ENCODE measurements at regions not wholly inside any gene's neighbourhood (a gene's known extent, or its start where the extent isn't known, plus 50 kb on each side); places are given as distances from the start of the nearest gene placed in this dataset.
"Not testable (repeated sequence)": the region's sequence is repeated elsewhere in the genome, so short reads cannot be mapped to it uniquely, and the experiment has no call there.

GRCh38 chr7:81152925-81153324, 234.1 kb upstream of the SEMA3C start:
- not testable (repeated sequence) for H3K27ac Mint-ChIP-seq; H3K4me1 Mint-ChIP-seq; H3K4me3 Mint-ChIP-seq; H3K4me3 ChIP-seq (ENCODE audit: low read depth, low read length); H3K27ac ChIP-seq (ENCODE audit: insufficient read depth, low read length, poor library complexity, severe bottlenecking); H3K36me3 ChIP-seq (ENCODE audit: control insufficient read depth, insufficient read depth, low read length); H3K27me3 ChIP-seq (ENCODE audit: control insufficient read depth, insufficient read depth, low read length); ATAC-seq (ENCODE audit: low read depth in 2 of 2); H3K4me1 ChIP-seq (ENCODE audit: control insufficient read depth, insufficient read depth, low read length, poor library complexity, severe bottlenecking); H3K9me3 ChIP-seq (ENCODE audit: control insufficient read depth in 2 of 2, low read length in 2 of 2); DNase-seq; H3K27me3 Mint-ChIP-seq; H3K36me3 Mint-ChIP-seq
- peaks cover 1 to 26% (median 10%) of the 10 kb centered on the region in 7 donors for H3K9me3 Mint-ChIP-seq

- ATAC-seq (ENCODE audit: low read depth in 2 of 2), result peak in 1 of 2 donors; percentile 24
- H3K9me3 Mint-ChIP-seq, result peaks cover 1 to 32% (median 8%) of the 10 kb centered on the region in 7 donors
- Histone ChIP-seq H3K4me1 (ENCODE audit: control insufficient read depth, insufficient read depth, low read length, poor library complexity, severe bottlenecking) (no peaks in the 10 kb centered on the region), H3K27me3 (ENCODE audit: control insufficient read depth, insufficient read depth, low read length) (no peaks in the 10 kb centered on the region), H3K9me3 (ENCODE audit: control insufficient read depth in 2 of 2, low read length in 2 of 2) (peaks cover 1 to 7% of the 10 kb centered on the region in 2 experiments), H3K4me3 (ENCODE audit: low read depth, low read length) (no peak overlapping the region), H3K36me3 (ENCODE audit: control insufficient read depth, insufficient read depth, low read length) (no peaks in the 10 kb centered on the region), H3K27ac (ENCODE audit: insufficient read depth, low read length, poor library complexity, severe bottlenecking) (no peak overlapping the region)
- H3K4me1 Mint-ChIP-seq, result no peaks in the 10 kb centered on the region
- no peak for DNase-seq
- H3K36me3 Mint-ChIP-seq, result no peaks in the 10 kb centered on the region
- no peak overlapping the region for H3K4me3 Mint-ChIP-seq
- no peak overlapping the region for H3K27ac Mint-ChIP-seq
- H3K27me3 Mint-ChIP-seq, result no peaks in the 10 kb centered on the region
These were observed 232.1 kb upstream of the SEMA3C start for GRCh38 chr7:81150951-81151361.

- no peaks in the 10 kb centered on the region for H3K4me1 Mint-ChIP-seq
- no peaks in the 10 kb centered on the region for H3K36me3 Mint-ChIP-seq
- H3K9me3 ChIP-seq (ENCODE audit: control insufficient read depth in 2 of 2, low read length in 2 of 2), result peaks cover 1 to 12% of the 10 kb centered on the region in 2 experiments
- H3K27me3 Mint-ChIP-seq, result no peaks in the 10 kb centered on the region
- ATAC-seq (ENCODE audit: low read depth in 2 of 2) (no peak), DNase-seq (no peak)
- no peaks in the 10 kb centered on the region for H3K4me1 ChIP-seq (ENCODE audit: control insufficient read depth, insufficient read depth, low read length, poor library complexity, severe bottlenecking)
- H3K4me3 ChIP-seq (ENCODE audit: low read depth, low read length), result no peak overlapping the region
- no peak overlapping the region for H3K27ac ChIP-seq (ENCODE audit: insufficient read depth, low read length, poor library complexity, severe bottlenecking)
- H3K9me3 Mint-ChIP-seq, result peaks cover 0 to 35% (median 9%) of the 10 kb centered on the region in 7 donors
- H3K27ac Mint-ChIP-seq, result no peak overlapping the region
- no peak overlapping the region for H3K4me3 Mint-ChIP-seq
- no peaks in the 10 kb centered on the region for H3K27me3 ChIP-seq (ENCODE audit: control insufficient read depth, insufficient read depth, low read length)
- no peaks in the 10 kb centered on the region for H3K36me3 ChIP-seq (ENCODE audit: control insufficient read depth, insufficient read depth, low read length)
These were observed 225.0 kb upstream of the SEMA3C start for GRCh38 chr7:81143856-81144255.

GRCh38 chr7:81141257-81142205, 222.7 kb upstream of the SEMA3C start:
- not testable (repeated sequence) for H3K27me3 Mint-ChIP-seq; H3K4me3 ChIP-seq (ENCODE audit: low read depth, low read length); H3K27me3 ChIP-seq (ENCODE audit: control insufficient read depth, insufficient read depth, low read length); H3K36me3 Mint-ChIP-seq; H3K4me1 Mint-ChIP-seq; H3K27ac ChIP-seq (ENCODE audit: insufficient read depth, low read length, poor library complexity, severe bottlenecking); H3K4me1 ChIP-seq (ENCODE audit: control insufficient read depth, insufficient read depth, low read length, poor library complexity, severe bottlenecking); ATAC-seq (ENCODE audit: low read depth in 2 of 2); H3K36me3 ChIP-seq (ENCODE audit: control insufficient read depth, insufficient read depth, low read length); H3K4me3 Mint-ChIP-seq; DNase-seq
- peaks cover 0 to 12% of the 10 kb centered on the region in 2 experiments for H3K9me3 ChIP-seq (ENCODE audit: control insufficient read depth in 2 of 2, low read length in 2 of 2)
- Mint-ChIP-seq H3K27ac (peak overlapping the region in 1 of 3 donors; percentile 44), H3K9me3 (peaks cover 0 to 32% (median 11%) of the 10 kb centered on the region in 7 donors)

- Mint-ChIP-seq H3K4me1 (no peaks in the 10 kb centered on the region), H3K9me3 (peaks cover 0 to 25% (median 11%) of the 10 kb centered on the region in 7 donors), H3K4me3 (no peak overlapping the region), H3K27ac (no peak overlapping the region), H3K36me3 (no peaks in the 10 kb centered on the region), H3K27me3 (no peaks in the 10 kb centered on the region)
- ATAC-seq (ENCODE audit: low read depth in 2 of 2) (no peak), DNase-seq (no peak)
- Histone ChIP-seq H3K27ac (ENCODE audit: insufficient read depth, low read length, poor library complexity, severe bottlenecking) (no peak overlapping the region), H3K4me3 (ENCODE audit: low read depth, low read length) (no peak overlapping the region), H3K27me3 (ENCODE audit: control insufficient read depth, insufficient read depth, low read length) (no peaks in the 10 kb centered on the region), H3K9me3 (ENCODE audit: control insufficient read depth in 2 of 2, low read length in 2 of 2) (peaks cover 0 to 12% of the 10 kb centered on the region in 2 experiments), H3K36me3 (ENCODE audit: control insufficient read depth, insufficient read depth, low read length) (no peaks in the 10 kb centered on the region), H3K4me1 (ENCODE audit: control insufficient read depth, insufficient read depth, low read length, poor library complexity, severe bottlenecking) (no peaks in the 10 kb centered on the region)
These were observed 221.9 kb upstream of the SEMA3C start for GRCh38 chr7:81140775-81141174.

GRCh38 chr7:81140252-81140651, 221.4 kb upstream of the SEMA3C start:
- Mint-ChIP-seq H3K4me1 (no peaks in the 10 kb centered on the region), H3K27ac (no peak overlapping the region), H3K4me3 (no peak overlapping the region), H3K9me3 (peaks cover 0 to 26% (median 9%) of the 10 kb centered on the region in 7 donors), H3K27me3 (no peaks in the 10 kb centered on the region), H3K36me3 (no peaks in the 10 kb centered on the region)
- Histone ChIP-seq H3K4me1 (ENCODE audit: control insufficient read depth, insufficient read depth, low read length, poor library complexity, severe bottlenecking) (no peaks in the 10 kb centered on the region), H3K4me3 (ENCODE audit: low read depth, low read length) (no peak overlapping the region), H3K27ac (ENCODE audit: insufficient read depth, low read length, poor library complexity, severe bottlenecking) (no peak overlapping the region), H3K27me3 (ENCODE audit: control insufficient read depth, insufficient read depth, low read length) (no peaks in the 10 kb centered on the region), H3K9me3 (ENCODE audit: control insufficient read depth in 2 of 2, low read length in 2 of 2) (peaks cover under 1 to 12% of the 10 kb centered on the region in 2 experiments), H3K36me3 (ENCODE audit: control insufficient read depth, insufficient read depth, low read length) (no peaks in the 10 kb centered on the region)
- DNase-seq (no peak), ATAC-seq (ENCODE audit: low read depth in 2 of 2) (no peak)

GRCh38 chr7:81138870-81139269, 220.0 kb upstream of the SEMA3C start:
- Histone ChIP-seq H3K9me3 (ENCODE audit: control insufficient read depth in 2 of 2, low read length in 2 of 2) (peaks cover 4 to 12% of the 10 kb centered on the region in 2 experiments), H3K4me1 (ENCODE audit: control insufficient read depth, insufficient read depth, low read length, poor library complexity, severe bottlenecking) (no peaks in the 10 kb centered on the region), H3K36me3 (ENCODE audit: control insufficient read depth, insufficient read depth, low read length) (no peaks in the 10 kb centered on the region), H3K27me3 (ENCODE audit: control insufficient read depth, insufficient read depth, low read length) (no peaks in the 10 kb centered on the region), H3K27ac (ENCODE audit: insufficient read depth, low read length, poor library complexity, severe bottlenecking) (no peak overlapping the region), H3K4me3 (ENCODE audit: low read depth, low read length) (no peak overlapping the region)
- no peak overlapping the region for H3K27ac Mint-ChIP-seq
- ATAC-seq (ENCODE audit: low read depth in 2 of 2), result no peak
- peak overlapping the region in 1 of 4 donors; percentile 27 for H3K4me3 Mint-ChIP-seq
- H3K27me3 Mint-ChIP-seq, result no peaks in the 10 kb centered on the region
- no peaks in the 10 kb centered on the region for H3K4me1 Mint-ChIP-seq
- H3K36me3 Mint-ChIP-seq, result no peaks in the 10 kb centered on the region
- DNase-seq, result no peak
- H3K9me3 Mint-ChIP-seq, result peaks cover 0 to 27% (median 4%) of the 10 kb centered on the region in 7 donors

GRCh38 chr7:81135324-81135723, 216.5 kb upstream of the SEMA3C start:
- no peaks in the 10 kb centered on the region for H3K4me1 Mint-ChIP-seq
- Histone ChIP-seq H3K27me3 (ENCODE audit: control insufficient read depth, insufficient read depth, low read length) (no peaks in the 10 kb centered on the region), H3K9me3 (ENCODE audit: control insufficient read depth in 2 of 2, low read length in 2 of 2) (peaks cover 0 to 6% of the 10 kb centered on the region in 2 experiments), H3K36me3 (ENCODE audit: control insufficient read depth, insufficient read depth, low read length) (no peaks in the 10 kb centered on the region), H3K4me3 (ENCODE audit: low read depth, low read length) (no peak overlapping the region), H3K4me1 (ENCODE audit: control insufficient read depth, insufficient read depth, low read length, poor library complexity, severe bottlenecking) (no peaks in the 10 kb centered on the region), H3K27ac (ENCODE audit: insufficient read depth, low read length, poor library complexity, severe bottlenecking) (no peak overlapping the region)
- H3K9me3 Mint-ChIP-seq, result peaks cover 2 to 35% (median 7%) of the 10 kb centered on the region in 7 donors
- DNase-seq (no peak), ATAC-seq (ENCODE audit: low read depth in 2 of 2) (no peak)
- H3K36me3 Mint-ChIP-seq, result no peaks in the 10 kb centered on the region
- no peak overlapping the region for H3K27ac Mint-ChIP-seq
- H3K4me3 Mint-ChIP-seq, result no peak overlapping the region
- no peaks in the 10 kb centered on the region for H3K27me3 Mint-ChIP-seq

Measured in CD4-positive, CD25-positive, alpha-beta regulatory T cell (primary cell).